Stimulated activated CD4-positive, alpha-beta T cell treated with anti-CD3 and anti-CD28 coated beads, Interleukin-1b, Interleukin-23, amount 100 ng/mL, for 24 hours (primary cell): ENCODE measurements at regions not wholly inside any gene's neighbourhood (a gene's known extent, or its start where the extent isn't known, plus 50 kb on each side); places are given as distances from the start of the nearest gene placed in this dataset.
A peak's percentile ranks its signal among the peaks of the same experiment; 100 is the strongest.

ENCODE experiments used
- DNase-seq, 4 experiments: peaks; one replicate each; pipeline ENCODE4 v3.0.0-alpha.2; 2020; ENCODE audit warnings: low read depth in 4 of 4, low spot score in 1 of 4

DNA sequence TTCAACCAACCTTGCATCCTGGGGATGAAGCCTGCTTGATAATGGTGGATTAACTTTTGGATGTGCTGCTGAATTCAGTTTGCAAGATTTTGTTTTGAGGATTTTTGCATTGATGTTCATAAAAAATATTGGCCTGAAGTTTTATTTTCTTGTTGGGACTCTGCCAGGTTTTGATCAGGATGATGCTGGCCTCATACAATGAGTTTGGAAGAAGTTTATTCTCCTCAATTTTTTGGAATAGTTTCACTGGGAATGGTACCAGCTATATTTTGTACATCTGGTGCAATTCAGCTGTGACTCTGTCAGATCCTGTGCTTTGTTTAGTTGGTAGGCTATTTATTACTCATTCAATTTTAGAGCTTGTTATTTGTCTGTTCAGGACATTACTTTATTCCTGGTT, 340.3 kb upstream of the TRAM1L1 start:
- DNase-seq: no peak

DNA sequence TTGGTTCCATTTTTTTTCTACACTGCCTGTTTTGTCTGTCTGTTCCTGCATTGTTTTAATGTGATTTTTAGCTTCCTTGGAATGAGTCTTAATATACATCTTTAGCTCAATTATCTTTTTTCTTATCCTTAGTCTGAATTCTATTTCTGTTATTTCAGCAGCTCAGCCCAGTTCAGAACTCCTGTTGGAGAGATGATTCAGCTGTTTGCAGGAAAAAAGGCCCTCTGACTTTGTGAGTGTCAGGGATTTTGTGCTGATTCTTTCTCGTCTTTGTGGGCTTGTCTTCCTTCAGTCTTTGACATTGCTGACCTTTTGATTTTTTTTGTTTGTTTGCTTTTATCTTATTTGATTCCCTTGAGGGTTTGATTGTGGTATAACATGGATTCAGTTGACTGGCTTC, 343.2 kb upstream of the TRAM1L1 start:
- DNase-seq: no peak

DNA sequence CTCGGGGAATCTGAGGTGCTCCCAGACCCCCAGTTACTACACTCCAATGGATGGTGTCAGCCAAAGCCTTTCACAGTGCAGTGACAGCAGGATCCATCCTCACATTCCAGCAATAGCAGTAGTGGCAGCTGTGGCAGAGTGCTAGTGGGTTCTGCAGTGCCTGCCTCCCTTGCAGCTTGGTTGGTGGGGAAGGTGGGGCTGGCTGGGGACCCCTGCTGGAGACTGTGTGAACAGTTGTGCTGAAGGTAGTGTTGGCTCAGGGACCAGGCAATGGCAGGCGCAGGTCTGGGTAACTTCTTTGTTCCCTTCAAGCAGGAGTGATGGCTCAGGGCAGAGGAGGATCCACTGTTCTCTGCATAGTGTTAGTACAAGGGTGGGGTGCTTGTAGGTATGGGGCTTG, 343.7 kb upstream of the TRAM1L1 start:
- no peak for DNase-seq

DNA sequence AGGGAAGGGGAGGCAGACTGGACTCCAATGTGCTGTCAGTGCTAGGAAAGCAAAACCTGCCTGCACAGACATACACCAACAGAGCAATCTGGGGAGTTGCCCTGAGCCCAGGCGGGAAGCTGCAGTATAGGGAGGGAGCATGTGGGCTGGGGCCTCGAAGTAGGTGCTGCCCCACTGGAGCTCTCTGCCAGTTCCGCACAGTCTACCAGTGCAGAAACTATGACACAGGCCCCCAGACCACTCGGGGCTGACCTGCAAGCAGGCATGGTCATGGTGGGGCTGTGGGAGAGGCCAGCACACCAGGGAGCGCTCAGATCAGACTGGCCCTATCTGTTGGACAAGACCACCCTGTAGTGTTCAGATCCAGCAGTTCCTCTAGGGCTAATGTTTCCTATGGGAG, 344.1 kb upstream of the TRAM1L1 start:
- no peak for DNase-seq

DNA sequence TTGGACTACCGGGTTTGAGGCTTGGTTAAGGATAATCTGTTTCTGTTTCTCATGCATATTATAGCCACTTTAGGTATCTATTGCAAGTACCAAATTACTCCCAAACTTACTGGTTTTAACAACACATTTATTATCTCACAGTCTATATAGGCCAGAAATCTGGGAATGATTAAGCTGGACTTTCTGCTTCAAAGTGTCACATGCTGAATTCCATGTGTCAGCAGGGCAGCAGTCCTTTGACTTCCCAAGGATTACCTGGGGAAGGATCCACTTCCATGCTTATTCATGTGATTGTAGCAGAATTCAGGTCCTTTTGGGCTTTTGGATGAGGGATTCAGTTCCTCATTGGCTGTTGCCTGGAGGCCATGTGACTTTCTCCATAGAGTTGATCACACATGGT, 349.0 kb upstream of the TRAM1L1 start:
- no peak for DNase-seq

DNA sequence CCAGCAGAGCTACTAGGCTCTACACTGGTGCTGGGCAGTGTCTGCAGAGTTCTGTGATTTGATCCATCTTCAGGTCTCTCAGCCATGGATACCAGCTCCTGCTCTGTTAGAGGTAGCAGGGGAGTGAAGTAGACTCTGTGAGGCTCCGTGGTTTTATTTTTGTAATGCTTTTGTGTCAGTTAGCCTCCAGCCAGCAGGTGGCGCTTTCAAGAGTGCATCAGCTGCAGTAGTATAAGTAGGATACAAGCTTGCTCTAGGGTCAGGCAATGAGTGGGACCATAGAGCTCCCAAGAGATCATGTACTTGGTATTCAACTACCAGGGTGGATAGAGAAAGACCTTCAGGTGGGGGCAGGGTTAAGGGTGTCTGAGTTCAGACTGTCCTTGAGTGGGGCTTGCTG, 362.5 kb upstream of the TRAM1L1 start:
- peak in 3 of 4 experiments; percentile 1 to 5 (median 2) for DNase-seq

DNA sequence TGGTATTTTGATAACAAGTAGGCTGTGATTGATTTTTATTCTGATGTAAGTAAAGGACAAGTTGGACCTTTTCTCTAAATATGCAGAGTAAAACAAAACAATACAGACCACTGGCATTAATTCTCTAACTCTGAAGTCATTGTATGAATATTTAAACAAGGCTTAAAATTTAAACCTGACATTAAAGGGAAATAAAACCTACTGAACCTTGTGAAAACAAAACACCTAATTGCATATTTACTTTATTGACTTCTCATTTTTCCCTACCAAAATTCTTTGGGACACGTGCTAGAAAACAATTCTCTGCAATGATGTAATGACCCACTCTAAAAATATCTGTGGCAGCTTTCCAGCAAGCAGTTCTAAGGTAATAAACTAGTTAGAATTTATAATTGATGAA, 369.7 kb upstream of the TRAM1L1 start:
- DNase-seq: no peak

DNA sequence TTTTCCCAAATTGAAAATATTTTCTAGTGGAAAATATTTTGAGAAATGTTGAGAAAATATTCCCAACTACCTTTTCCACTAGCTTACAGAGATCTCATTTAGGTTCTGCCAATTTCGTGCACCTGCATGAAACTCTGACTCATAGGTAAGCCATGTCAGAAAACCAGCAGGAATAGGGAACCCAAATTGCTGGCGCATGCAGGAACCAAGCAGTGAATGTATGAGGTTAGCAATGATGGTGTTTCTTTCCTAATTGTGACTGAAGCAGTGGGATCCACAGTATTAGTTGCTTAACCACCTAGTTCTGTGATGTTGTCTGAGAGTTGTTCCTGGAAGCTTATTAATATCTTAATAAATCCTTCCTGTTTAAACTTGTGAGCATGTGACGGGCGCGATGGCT, 381.0 kb upstream of the TRAM1L1 start:
- DNase-seq: no peak

DNA sequence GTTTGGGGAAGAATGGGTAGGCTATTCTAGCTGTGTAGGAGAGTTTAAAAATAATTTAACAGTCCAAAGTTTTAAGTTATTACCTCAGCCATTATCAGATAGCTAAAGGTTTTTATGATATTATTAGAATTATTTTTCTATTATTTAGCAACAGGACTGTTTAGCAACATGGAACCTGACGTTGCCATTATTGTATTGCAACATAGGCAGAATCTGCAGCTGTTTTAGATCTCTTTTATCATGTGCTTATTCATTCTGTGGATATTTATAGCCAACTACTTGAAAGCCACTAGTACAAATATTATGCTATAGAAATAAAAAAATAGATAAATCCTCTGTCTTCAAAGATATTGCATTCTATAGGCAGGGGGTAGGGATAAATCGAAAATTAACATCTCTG, 382.0 kb upstream of the TRAM1L1 start:
- no peak for DNase-seq

DNA sequence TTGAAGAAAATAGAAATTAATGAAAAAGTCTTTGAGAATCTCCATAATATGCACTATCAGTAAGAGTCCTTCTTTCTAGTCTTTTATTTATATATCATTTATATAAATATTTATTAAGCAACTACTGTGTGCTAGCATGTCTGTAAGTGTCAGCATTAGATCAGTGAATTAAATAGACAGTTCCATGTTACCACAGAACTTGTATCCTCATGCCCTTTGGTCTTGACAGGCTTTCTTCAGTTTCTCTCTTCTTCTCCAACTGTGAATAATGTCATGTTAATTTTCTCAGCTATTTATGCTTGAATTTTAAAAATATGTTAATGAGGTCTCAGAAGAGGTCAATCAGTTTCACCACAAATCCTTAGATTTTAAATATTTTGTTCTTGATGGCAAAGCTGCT, 389.6 kb upstream of the TRAM1L1 start:
- DNase-seq: no peak

DNA sequence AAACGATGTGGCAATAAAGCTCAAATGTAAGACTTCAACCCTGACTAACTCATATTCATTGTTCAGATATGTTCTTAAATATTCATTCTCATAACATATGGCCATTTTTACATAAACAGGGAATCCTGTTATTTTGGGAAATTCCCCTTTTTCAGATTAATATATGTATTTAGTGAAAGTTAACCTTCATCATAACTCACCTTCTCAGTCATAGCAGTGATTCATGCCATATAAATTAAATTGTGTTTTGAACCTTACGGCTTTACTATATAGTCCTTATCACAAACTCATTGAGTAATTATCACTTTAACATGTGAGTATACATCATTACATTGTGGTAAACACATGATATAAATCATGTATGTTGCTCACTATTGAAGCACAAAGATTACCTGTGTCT, 392.5 kb upstream of the TRAM1L1 start:
- no peak for DNase-seq

DNA sequence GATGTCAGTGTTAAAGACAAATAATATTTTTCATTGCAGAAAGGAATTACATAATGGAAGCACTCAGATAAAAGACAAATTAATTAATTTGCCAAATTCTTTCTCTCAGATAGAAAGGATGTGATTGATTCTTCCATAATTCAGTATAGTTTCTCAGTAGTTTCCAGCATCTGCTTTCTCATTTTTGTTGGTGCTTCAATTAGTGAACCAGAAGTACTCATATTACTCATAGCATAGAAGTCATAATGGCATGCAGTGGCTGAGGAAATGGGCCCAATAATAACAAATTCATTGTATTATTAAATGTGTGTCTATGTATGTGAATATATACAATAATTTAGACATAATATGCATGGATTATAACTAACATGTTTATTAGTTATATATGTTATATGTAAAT, 393.3 kb upstream of the TRAM1L1 start:
- no peak for DNase-seq

DNA sequence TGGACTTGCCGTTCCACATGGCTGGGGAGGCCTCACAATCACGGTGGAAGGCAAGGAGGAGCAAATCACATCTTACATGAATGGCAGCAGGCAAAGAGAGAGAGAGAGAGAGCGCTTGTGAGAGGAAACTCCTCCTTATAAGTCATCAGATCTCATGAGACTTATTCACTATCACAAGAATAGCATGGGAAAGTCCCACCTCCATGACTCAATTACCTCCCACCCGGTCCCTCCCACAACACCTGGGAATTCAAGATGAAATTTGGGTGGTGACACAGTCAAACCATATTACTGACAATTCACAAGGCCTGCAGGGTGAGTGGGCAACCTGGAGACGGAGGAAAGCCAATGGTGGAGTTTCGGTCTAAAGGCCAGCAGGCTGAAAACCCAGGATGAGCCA, 394.3 kb upstream of the TRAM1L1 start:
- no peak for DNase-seq

DNA sequence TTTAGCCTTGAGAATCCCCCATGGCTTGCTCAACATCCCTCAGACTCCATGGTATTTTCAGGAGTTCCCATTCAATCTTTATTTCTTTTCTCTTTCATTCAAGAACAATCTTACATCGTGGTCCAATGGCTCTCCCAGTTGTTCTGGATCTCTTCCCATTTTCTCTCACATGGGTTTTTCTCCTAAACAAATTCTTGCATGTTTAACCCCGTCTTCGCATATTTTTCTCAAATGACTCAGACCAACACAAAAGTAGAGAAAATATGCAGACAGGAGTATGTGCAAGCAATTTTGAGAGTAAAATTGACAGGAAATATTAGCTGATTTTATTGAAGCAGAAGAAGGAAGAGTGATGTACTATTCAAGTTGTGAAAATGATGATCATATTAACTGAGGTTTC, 396.4 kb upstream of the TRAM1L1 start:
- no peak for DNase-seq

DNA sequence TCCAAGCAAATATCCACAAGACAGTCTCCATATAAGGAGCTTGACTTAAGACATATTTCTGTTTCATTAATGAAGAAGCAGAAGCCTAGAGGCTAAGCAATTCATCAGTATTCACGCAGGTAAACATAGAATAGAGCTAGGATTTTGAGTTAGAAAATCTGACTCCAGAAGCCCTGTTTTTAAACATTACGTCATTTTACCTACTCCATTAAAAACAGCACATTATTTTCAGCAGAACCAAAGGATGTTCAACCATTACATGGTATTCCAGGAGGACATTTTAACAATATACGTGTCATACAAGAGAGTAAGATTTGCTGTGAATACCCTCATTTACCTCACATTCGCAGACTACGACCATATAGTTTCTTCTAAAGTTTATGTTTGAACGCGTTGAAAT, 403.3 kb upstream of the TRAM1L1 start:
- no peak for DNase-seq

DNA sequence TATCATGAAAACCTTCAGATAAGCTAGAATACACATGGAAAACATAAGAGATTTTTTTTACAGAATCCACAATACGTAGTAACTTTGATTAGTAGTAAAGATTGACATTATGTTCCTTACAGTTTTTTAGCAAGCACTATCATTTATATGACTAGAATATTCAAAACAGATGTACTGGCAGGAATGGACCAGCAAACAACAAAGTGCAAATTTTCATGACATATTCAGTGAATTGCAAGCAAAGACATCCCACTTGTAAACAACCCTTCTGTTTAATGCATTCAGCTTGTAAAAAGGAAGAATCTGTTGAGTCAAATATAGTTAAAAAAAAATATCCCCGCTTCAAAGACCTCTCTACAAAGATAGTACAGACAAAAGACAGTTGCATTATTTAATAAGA, 403.7 kb upstream of the TRAM1L1 start:
- no peak for DNase-seq

DNA sequence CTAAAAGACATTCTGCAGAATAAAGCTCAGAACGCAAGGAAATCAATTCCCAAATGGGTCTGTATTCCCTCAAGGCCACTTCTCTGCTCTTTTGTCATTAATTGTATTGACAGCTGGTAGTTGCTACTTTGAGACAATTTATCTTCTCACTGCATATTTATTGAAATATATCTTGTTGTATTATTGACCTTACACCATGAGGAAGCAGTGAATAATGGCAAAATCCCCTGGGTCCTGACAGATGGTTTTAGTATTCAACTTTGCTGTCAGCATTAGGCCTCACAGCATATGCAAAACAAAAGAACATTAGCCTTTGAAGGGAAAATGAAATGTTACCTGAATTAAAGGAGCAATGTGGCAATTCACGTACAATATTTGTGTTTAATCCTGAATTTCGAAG, 406.1 kb upstream of the TRAM1L1 start:
- DNase-seq: no peak

DNA sequence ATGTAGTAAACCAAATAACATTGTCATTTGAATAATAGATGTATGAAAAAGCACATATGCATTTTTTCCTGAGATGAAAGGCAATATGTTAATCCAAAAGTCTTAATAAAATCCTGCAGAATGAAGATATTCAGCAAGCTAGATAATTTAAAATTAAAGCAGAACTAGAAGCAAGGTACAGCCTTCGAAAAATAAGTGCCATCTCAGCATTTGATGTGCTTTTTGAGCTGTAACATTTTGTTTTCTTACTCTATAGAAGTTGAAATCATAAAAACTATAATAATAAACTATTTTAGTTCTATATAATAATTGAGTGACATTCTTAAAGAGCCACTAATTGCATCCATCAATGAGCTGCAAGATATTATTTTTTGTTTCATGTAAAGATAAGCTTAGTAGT, 410.4 kb upstream of the TRAM1L1 start:
- DNase-seq: no peak

DNA sequence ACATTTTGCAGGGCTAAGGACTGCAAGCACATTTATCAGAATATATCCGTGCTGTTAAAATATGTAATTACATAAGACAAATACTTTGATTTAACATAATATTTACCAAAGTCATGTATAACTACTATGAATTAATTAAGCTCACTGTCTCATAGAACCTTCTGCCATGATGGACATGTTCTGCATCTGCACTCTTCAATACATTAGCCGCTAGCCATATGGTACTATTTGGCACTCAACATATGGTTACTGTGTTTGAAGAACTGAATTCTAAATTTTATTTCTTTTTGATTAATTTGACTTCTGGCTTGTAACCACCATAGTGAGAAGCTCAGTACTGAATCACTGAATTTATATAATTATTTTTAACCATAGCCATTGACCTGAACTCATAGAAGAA, 427.0 kb upstream of the TRAM1L1 start:
- no peak for DNase-seq

DNA sequence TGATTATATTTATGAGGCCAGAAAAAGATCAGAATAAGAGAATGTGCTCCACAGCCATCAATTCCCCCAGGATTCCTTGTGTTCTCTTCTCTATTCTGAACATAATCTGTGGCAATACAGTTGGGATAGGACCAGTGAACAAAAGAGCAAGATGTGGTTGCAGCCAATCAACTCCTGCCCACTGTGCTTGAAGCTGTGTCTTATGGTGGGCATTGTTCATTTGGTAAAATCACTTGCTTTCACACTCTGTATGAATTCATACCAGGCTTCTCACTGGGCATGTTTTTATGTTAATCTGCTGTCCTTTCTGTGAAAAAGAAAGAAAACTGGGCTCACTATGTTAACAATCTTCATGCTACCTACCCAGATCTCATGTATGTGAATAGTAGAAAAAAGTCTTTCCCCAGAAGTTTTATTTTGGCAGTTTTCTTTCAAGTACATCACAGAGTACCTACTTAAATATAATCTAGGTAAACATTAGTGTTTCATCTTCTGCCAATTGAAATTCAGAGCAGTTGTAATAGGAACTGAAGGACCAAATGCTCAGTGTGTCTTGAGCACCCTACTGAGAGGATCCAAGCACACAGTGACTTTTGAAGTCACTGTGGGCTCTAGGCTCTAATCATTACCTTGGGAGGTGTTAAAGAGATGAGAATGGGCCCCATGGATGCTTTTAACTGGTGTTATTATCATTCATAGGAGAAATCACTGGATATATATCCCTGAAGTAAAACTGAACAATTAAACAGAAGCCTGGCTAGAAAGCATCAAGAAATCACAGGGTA, 429.2 kb upstream of the TRAM1L1 start:
- DNase-seq: no peak

DNA sequence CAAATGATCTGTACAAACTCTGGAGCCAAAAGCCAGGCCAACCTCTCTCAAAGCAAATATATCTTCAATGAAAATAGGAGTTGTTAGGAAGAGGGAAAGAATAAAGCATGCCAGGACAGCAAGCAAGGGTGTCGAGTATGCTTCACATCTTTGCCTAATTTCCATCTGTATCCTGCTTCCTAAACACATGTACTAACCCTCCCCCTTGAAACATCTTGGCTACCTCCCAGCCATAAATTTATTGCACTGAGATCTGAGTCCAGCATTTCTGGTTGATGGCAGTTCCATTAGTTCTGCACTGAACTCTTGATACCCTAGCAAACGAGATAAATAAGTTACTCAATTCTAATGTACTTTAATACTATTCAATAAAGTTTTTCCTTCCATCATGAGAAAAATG, 430.5 kb upstream of the TRAM1L1 start:
- no peak for DNase-seq

DNA sequence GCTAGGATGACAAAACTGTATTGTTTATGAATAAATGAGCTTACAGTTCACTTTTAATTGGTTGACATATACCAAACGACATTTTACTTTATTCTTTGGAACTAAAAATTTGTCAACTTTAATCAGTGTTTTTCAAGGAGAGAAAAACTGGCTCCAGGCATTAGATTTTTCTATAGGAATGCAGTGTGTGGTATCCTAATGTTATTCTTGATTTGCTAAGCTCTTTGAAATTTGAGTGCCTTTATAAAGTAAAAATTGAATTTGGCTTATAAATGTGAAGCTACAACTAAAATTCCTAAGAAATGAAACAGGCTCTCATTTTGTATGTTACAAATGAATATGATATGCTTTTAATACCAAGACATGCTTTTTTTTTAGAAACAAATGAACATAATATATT, 442.2 kb upstream of the TRAM1L1 start:
- no peak for DNase-seq

DNA sequence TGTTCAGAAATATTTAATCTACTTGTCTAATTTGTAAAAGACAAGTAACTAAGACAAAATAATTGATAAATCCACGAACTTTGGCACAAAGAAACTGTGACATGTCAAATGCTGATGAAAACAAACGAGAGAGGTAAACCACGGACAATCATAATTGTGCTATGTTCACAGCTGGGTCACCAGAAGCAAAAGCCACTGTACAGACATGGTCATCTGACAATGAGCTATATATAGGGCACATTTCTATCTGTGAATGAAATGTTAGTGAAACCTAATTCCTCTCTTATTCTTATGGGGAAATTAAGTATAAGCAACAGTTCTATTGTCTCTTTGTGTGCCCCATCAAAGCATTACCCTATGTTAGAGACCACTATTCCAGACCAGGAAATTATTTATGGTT, 444.0 kb upstream of the TRAM1L1 start:
- DNase-seq: no peak

DNA sequence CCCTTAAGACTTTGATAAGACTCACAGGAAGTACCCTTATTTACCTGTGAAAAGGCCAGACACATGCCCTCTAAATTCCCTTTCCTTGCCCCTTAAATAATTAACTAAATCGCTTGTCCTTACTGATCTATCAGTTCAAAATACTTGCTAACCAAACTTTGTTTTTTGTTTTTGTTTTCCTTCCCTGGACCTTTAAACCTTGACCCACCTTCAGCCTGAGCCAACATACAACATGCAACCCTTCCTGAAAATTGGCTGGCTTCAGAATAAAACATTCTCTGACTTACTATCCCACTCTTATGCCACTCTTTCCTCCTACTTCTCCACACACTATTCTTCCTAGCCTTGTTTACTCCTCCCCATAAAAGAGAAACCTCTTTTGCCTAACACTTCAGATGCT, 448.1 kb upstream of the TRAM1L1 start:
- no peak for DNase-seq
